HUES6 (cell line): ENCODE measurements at regions not wholly inside any gene's neighbourhood (a gene's known extent, or its start where the extent isn't known, plus 50 kb on each side); places are given as distances from the start of the nearest gene placed in this dataset.
A peak's percentile ranks its signal among the peaks of the same experiment; 100 is the strongest.

Experiments
- H3K27ac ChIP-seq: 2 replicates; pipeline ENCODE4 v1.7.0; 2013; ENCODE audit warnings: low read depth, mild to moderate bottlenecking, low read length, inconsistent platforms
- H3K27me3 ChIP-seq: 2 replicates; pipeline ENCODE4 v1.6.1; 2013; ENCODE audit warnings: low read length; ENCODE audit not compliant: control insufficient read depth, insufficient read depth
- H3K36me3 ChIP-seq: 2 replicates; pipeline ENCODE4 v1.6.1; 2013; ENCODE audit warnings: low read length; ENCODE audit not compliant: control insufficient read depth, insufficient read depth
- H3K4me1 ChIP-seq: 2 replicates; pipeline ENCODE4 v1.6.1; 2013; ENCODE audit warnings: low read length; ENCODE audit not compliant: control insufficient read depth, insufficient read depth
- H3K4me3 ChIP-seq: 2 replicates; pipeline ENCODE4 v1.5.1; 2013; ENCODE audit warnings: low read depth, low read length
- H3K9ac ChIP-seq: one replicate; pipeline ENCODE4 v1.6.1; 2013; ENCODE audit warnings: mild to moderate bottlenecking, low read length
- H3K9me3 ChIP-seq: 2 replicates; pipeline ENCODE4 v1.6.1; 2013; ENCODE audit warnings: low read depth, low read length; ENCODE audit not compliant: control insufficient read depth, insufficient read depth

GRCh38 chr2:43092520-43093179 lies 133.8 kb downstream of the ZFP36L2 start:
- Histone ChIP-seq H3K36me3 (no peaks in the 10 kb centered on the region), H3K27me3 (no peaks in the 10 kb centered on the region), H3K9ac (no peak overlapping the region), H3K4me3 (no peak overlapping the region), H3K9me3 (peaks cover 24% of the 10 kb centered on the region), H3K4me1 (peaks cover 9% of the 10 kb centered on the region), H3K27ac (no peak overlapping the region)

- no peaks in the 10 kb centered on the region for H3K36me3 ChIP-seq
- H3K4me1 ChIP-seq: peaks cover 26% of the 10 kb centered on the region
- no peak overlapping the region for H3K4me3 ChIP-seq
- no peak overlapping the region for H3K9ac ChIP-seq
- H3K9me3 ChIP-seq: peaks cover 18% of the 10 kb centered on the region
- no peak overlapping the region for H3K27ac ChIP-seq
- no peaks in the 10 kb centered on the region for H3K27me3 ChIP-seq
These were observed 136.1 kb downstream of the ZFP36L2 start for GRCh38 chr2:43090317-43090716.

GRCh38 chr2:43088143-43089073 lies 138.0 kb downstream of the ZFP36L2 start:
- Histone ChIP-seq H3K9ac (no peak overlapping the region), H3K36me3 (no peaks in the 10 kb centered on the region), H3K27me3 (no peaks in the 10 kb centered on the region), H3K27ac (no peak overlapping the region), H3K4me3 (no peak overlapping the region), H3K4me1 (peaks cover 44% of the 10 kb centered on the region), H3K9me3 (peaks cover 18% of the 10 kb centered on the region)

GRCh38 chr2:43087413-43087812 lies 139.0 kb downstream of the ZFP36L2 start:
- Histone ChIP-seq H3K4me1 (peaks cover 54% of the 10 kb centered on the region), H3K4me3 (no peak overlapping the region), H3K9ac (no peak overlapping the region), H3K27ac (no peak overlapping the region), H3K27me3 (no peaks in the 10 kb centered on the region), H3K9me3 (peaks cover 12% of the 10 kb centered on the region), H3K36me3 (no peaks in the 10 kb centered on the region)

GRCh38 chr2:43086451-43087221 lies 139.8 kb downstream of the ZFP36L2 start:
- peaks cover 57% of the 10 kb centered on the region for H3K4me1 ChIP-seq
- H3K27ac ChIP-seq: peak overlapping the region; percentile 20; the same call in 1 of the 2 replicates
- peak overlapping the region; percentile 20 for H3K9ac ChIP-seq

GRCh38 chr2:43085929-43086328 lies 140.5 kb downstream of the ZFP36L2 start:
- H3K4me3 ChIP-seq: no peak overlapping the region
- H3K4me1 ChIP-seq: peaks cover 57% of the 10 kb centered on the region
- H3K9me3 ChIP-seq: peaks cover 7% of the 10 kb centered on the region
- H3K36me3 ChIP-seq: no peaks in the 10 kb centered on the region
- no peak overlapping the region for H3K9ac ChIP-seq
- no peaks in the 10 kb centered on the region for H3K27me3 ChIP-seq
- no peak overlapping the region for H3K27ac ChIP-seq

More at GRCh38 chr2:43086451-43087221, 139.8 kb downstream of the ZFP36L2 start:
- H3K9me3 ChIP-seq: peaks cover 12% of the 10 kb centered on the region
- no peak overlapping the region for H3K4me3 ChIP-seq
- H3K36me3 ChIP-seq: no peaks in the 10 kb centered on the region
- H3K27me3 ChIP-seq: no peaks in the 10 kb centered on the region

GRCh38 chr2:43085505-43085904 lies 140.9 kb downstream of the ZFP36L2 start:
- H3K4me1 ChIP-seq: peaks cover 60% of the 10 kb centered on the region
- peaks cover 3% of the 10 kb centered on the region for H3K9me3 ChIP-seq
- no peak overlapping the region for H3K27ac ChIP-seq
- H3K9ac ChIP-seq: no peak overlapping the region
- H3K36me3 ChIP-seq: no peaks in the 10 kb centered on the region
- H3K27me3 ChIP-seq: no peaks in the 10 kb centered on the region
- H3K4me3 ChIP-seq: no peak overlapping the region

GRCh38 chr2:43084699-43085091 lies 141.7 kb downstream of the ZFP36L2 start:
- Histone ChIP-seq H3K9ac (peak overlapping the region; percentile 38), H3K4me1 (peaks cover 64% of the 10 kb centered on the region), H3K27me3 (no peaks in the 10 kb centered on the region), H3K9me3 (no peaks in the 10 kb centered on the region; the same call in 1 of the 2 replicates), H3K4me3 (no peak overlapping the region), H3K36me3 (no peaks in the 10 kb centered on the region), H3K27ac (no peak overlapping the region; the same call in 1 of the 2 replicates)

- peak overlapping the region; percentile 51; the same call in 1 of the 2 replicates for H3K27ac ChIP-seq
- H3K9me3 ChIP-seq: no peaks in the 10 kb centered on the region
- no peaks in the 10 kb centered on the region for H3K27me3 ChIP-seq
- peaks cover 64% of the 10 kb centered on the region for H3K4me1 ChIP-seq
- H3K9ac ChIP-seq: peak overlapping the region; percentile 38
- no peak overlapping the region for H3K4me3 ChIP-seq
- H3K36me3 ChIP-seq: no peaks in the 10 kb centered on the region
These were observed 142.4 kb downstream of the ZFP36L2 start for GRCh38 chr2:43083710-43084698.
